Body of pancreas (tissue), 4 donors: ENCODE measurements at regions not wholly inside any gene's neighbourhood (a gene's known extent, or its start where the extent isn't known, plus 50 kb on each side); places are given as distances from the start of the nearest gene placed in this dataset.
"Not testable (repeated sequence)": the region's sequence is repeated elsewhere in the genome, so short reads cannot be mapped to it uniquely, and the experiment has no call there.

Experiments
- ATAC-seq: fragments of 150-250 bp; one replicate; pipeline ENCODE4 v1.9.1; 2016
- DNase-seq, 4 donors: peaks; one replicate each; pipeline ENCODE4 v3.0.0-alpha.2; 2019
- H3K27ac ChIP-seq, 4 donors: fragments of 200-600 bp; sonication (generic); 1 replicate in 3 of 4; 2 replicates in 1 of 4; pipeline versions ENCODE4 v1.5.1 to v1.6.1; 2016 to 2019; ENCODE audit warnings: mild to moderate bottlenecking in 1 of 4, mixed read lengths in 1 of 4, moderate library complexity in 1 of 4
- H3K27me3 ChIP-seq, 2 donors: fragments of 200-600 bp; sonication (generic); one replicate each; pipeline ENCODE4 v1.6.0; 2016; ENCODE audit warnings: mild to moderate bottlenecking in 1 of 2
- H3K36me3 ChIP-seq, 2 donors: fragments of 200-600 bp; sonication (generic); replicated peaks in 1 of 2; 2 replicates each; pipeline ENCODE4 v1.5.1; 2016; ENCODE audit warnings: low read depth in 2 of 2; ENCODE audit not compliant: insufficient read depth in 1 of 2
- H3K4me1 ChIP-seq: fragments of 200-600 bp; sonication (generic); one replicate; pipeline ENCODE4 v1.6.0; 2016
- H3K4me3 ChIP-seq, 2 donors: fragments of 200-600 bp; sonication (generic); 1 replicate in 1 of 2; 2 replicates in 1 of 2; pipeline ENCODE4 v1.5.1; 2016 to 2019
- H3K9me3 ChIP-seq, 3 donors: fragments of 200-600 bp; sonication (generic); 1 replicate in 2 of 3; 2 replicates in 1 of 3; pipeline ENCODE4 v1.5.1; 2016
- CTCF ChIP-seq, 7 experiments: fragments of 450-650 bp in 4 of 7; fragments of 200-600 bp in 3 of 7; sonication (generic) in 3 of 7; IDR thresholded peaks; one replicate each; pipeline ENCODE4 v1.5.1; 2016 to 2019; ENCODE audit warnings: antibody characterized with exemption in 7 of 7
- POLR2A ChIP-seq, 3 donors: fragments of 450-650 bp; IDR thresholded peaks; one replicate each; pipeline ENCODE4 v1.6.1; 2016; ENCODE audit warnings: antibody characterized with exemption in 3 of 3, mild to moderate bottlenecking in 2 of 3
- WGBS, 2 donors: methylation state at CpG; one replicate each; pipeline ENCODE4 v1.1.5; 2017; 5-methylcytosine and 5-hydroxymethylcytosine counted together
- intact Hi-C: fragments of 100-400 bp; cut with DNase I; formaldehyde crosslinking; loops from one replicate; pipeline ENCODE4 v1.15.1; 2023

GRCh38 chr10:6788731-6789130 lies 208.7 kb upstream of the PRKCQ start:
- 65 to 69% methylated on average over 7 of the region's 7 CpGs for WGBS, 2 donors
- Histone ChIP-seq H3K27ac (no peak overlapping the region), H3K4me1 (no peaks in the 10 kb centered on the region), H3K27me3 (no peaks in the 10 kb centered on the region), H3K9me3 (no peaks in the 10 kb centered on the region), H3K4me3 (no peak overlapping the region), H3K36me3 (no peaks in the 10 kb centered on the region)
- TF ChIP-seq CTCF (IDR thresholded peaks at IDR 0.05) (no peak), POLR2A (IDR thresholded peaks at IDR 0.05) (no peak)
- ATAC-seq: no peak
- DNase-seq: no peak
- intact Hi-C loops: no loop called here

DNA sequence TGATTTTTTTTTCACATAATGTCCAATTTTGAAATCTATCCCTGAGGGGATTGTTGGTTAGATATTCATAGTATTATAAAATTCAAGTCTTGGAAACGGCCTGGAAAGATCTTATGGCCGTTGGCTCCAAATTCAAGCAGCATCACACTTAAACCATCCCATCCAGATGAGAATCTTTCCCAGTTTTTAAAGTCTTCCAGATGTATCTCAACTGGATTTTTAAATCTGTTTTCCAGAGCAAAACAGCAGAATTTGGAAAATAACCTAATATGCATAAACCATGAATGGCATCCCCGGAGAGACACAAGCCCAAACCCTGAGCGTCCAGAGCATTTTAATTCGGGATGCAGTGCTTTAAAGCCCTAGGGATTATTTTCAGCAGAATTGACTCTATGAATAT lies 208.2 kb upstream of the PRKCQ start:
- no peak overlapping the region for H3K4me3 ChIP-seq
- H3K27me3 ChIP-seq: no peaks in the 10 kb centered on the region
- H3K27ac ChIP-seq: no peak overlapping the region
- no peaks in the 10 kb centered on the region for H3K36me3 ChIP-seq
- 66 to 72% methylated on average over 5 of the region's 5 CpGs for WGBS, 2 donors
- TF ChIP-seq POLR2A (IDR thresholded peaks at IDR 0.05): no peak
- no peak for TF ChIP-seq CTCF (IDR thresholded peaks at IDR 0.05)
- ATAC-seq (no peak), DNase-seq (no peak)
- H3K9me3 ChIP-seq: no peaks in the 10 kb centered on the region
- intact Hi-C loops: no loop called here
- no peaks in the 10 kb centered on the region for H3K4me1 ChIP-seq

DNA sequence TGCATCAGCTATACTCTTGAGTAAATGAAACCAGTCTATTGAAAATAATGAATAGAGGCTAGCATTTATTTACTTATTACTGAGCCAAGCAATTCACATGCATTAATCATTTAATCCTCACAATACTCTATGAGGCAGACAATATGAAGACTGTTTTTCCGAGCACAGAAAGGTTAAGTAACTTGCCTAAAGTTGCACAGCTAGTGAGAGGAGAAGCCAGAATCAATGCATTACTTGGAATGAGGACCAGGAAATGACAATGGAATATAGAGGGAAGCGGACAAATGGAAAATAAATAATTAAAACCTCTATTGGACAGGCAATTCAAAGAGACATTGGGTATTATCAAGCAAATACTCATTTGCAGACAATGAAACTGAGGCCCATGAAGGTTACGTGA lies 207.6 kb upstream of the PRKCQ start:
- Histone ChIP-seq H3K27me3 (no peaks in the 10 kb centered on the region), H3K36me3 (no peaks in the 10 kb centered on the region), H3K27ac (no peak overlapping the region), H3K4me3 (no peak overlapping the region), H3K9me3 (no peaks in the 10 kb centered on the region), H3K4me1 (no peaks in the 10 kb centered on the region)
- ATAC-seq (no peak), DNase-seq (no peak)
- intact Hi-C loops: no loop called here
- WGBS, 2 donors: 63 to 76% methylated on average over 3 of the region's 3 CpGs
- TF ChIP-seq POLR2A (IDR thresholded peaks at IDR 0.05): no peak

DNA sequence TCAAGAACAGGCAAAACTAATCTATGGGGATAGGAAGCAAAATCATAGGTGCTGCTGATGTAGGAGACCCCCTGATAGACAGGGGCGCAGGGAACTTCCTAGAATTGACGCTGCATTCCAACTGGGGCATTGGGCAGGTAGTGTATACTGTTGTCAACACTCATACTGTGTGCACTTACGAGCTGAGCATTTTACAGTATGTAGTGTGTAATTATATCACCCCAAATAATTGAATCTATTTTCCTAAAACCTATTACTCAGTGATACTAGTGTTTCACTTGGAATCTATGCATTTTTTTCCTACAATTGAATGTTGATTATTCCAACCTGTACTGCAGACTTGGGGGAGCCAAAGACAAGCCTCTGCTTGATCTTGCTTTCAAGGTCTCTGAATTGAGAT lies 207.0 kb upstream of the PRKCQ start:
- H3K4me1 ChIP-seq: no peaks in the 10 kb centered on the region
- H3K9me3 ChIP-seq: no peaks in the 10 kb centered on the region
- ATAC-seq (no peak), DNase-seq (no peak)
- no peaks in the 10 kb centered on the region for H3K27me3 ChIP-seq
- H3K36me3 ChIP-seq: no peaks in the 10 kb centered on the region
- no peak overlapping the region for H3K4me3 ChIP-seq
- TF ChIP-seq POLR2A (IDR thresholded peaks at IDR 0.05): no peak
- TF ChIP-seq CTCF (IDR thresholded peaks at IDR 0.05): no peak
- 69 to 82% methylated on average over 3 of the region's 3 CpGs for WGBS, 2 donors
- no peak overlapping the region for H3K27ac ChIP-seq
- intact Hi-C loops: no loop called here

- 14 to 16% methylated on average over 10 of the region's 10 CpGs for WGBS, 2 donors
These were observed 206.5 kb upstream of the PRKCQ start for GRCh38 chr10:6786579-6787031.

DNA sequence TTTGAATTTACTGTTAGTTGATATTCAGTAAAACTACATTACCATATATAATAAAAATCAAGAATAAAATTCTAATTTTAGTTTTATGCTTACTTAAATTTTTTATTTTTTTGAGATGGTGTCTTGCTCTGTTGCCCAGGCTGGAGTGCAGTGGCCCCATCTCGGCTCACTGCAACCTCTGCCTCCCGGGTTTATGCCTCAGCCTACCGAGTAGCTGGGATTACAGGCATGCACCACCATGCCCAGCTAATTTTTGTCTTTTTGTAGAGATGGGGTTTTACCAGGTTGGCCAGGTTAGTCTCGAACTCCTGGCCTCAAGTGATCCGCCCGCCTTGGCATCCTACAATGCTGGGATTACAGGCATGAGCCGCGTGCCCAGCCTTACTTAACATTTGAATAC lies 204.4 kb upstream of the PRKCQ start:
- DNase-seq, H3K4me1 ChIP-seq, H3K27ac ChIP-seq, H3K4me3 ChIP-seq, ATAC-seq, intact Hi-C loops, H3K9me3 ChIP-seq, H3K36me3 ChIP-seq, H3K27me3 ChIP-seq: not testable (repeated sequence)
- WGBS, 2 donors: 78 to 83% methylated on average over 8 of the region's 8 CpGs

More at GRCh38 chr10:6786579-6787031, 206.5 kb upstream of the PRKCQ start:
- DNase-seq (peak in 1 of 4 donors; percentile 10), ATAC-seq (no peak)
- Histone ChIP-seq H3K4me3 (no peak overlapping the region), H3K36me3 (no peaks in the 10 kb centered on the region), H3K27me3 (no peaks in the 10 kb centered on the region), H3K9me3 (no peaks in the 10 kb centered on the region), H3K27ac (no peak overlapping the region), H3K4me1 (no peaks in the 10 kb centered on the region)
- TF ChIP-seq POLR2A (IDR thresholded peaks at IDR 0.05) (no peak), CTCF (IDR thresholded peaks at IDR 0.05) (peak in 5 of 7 experiments; percentile 17 to 28 (median 17))
- intact Hi-C loops: no loop called here
